ENCODE measurements at regions not wholly inside any gene's neighbourhood (a gene's known extent, or its start where the extent isn't known, plus 50 kb on each side); places are given as distances from the start of the nearest gene placed in this dataset.

DNA sequence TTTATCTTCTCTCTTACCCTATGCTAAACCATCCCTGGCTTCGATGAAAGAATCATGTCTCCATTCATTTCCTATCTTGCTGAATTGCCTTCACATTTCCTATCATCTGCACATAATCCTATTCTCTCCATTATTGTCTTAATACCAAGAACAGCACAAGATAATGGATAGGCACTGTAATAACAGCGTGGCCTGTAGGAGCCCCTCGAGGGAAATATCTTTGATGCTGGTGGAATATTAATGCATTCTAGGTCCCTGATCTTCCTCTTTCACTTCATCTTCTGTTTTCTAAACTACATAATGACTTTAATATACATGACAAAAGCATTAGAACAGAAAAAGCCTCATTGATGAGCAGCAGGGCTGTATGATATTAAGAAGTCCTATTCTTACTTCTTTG lies 720.6 kb downstream of the RWDD3 start:
- ChIA-PET POLR2A (no interaction called here), CTCF (ENCODE audit: unreplicated experiment) (no interaction called here)
- no peaks in the 10 kb centered on the region for H3K9me3 ChIP-seq (ENCODE audit: low read length)
- H3K79me2 ChIP-seq (ENCODE audit: insufficient read depth, low read depth, low read length) = no peaks in the 10 kb centered on the region
- no peak overlapping the region for H2AFZ ChIP-seq (ENCODE audit: low read length)
- H4K20me1 ChIP-seq (ENCODE audit: insufficient read depth, low read length) = no peaks in the 10 kb centered on the region
- no peak overlapping the region for H3K4me2 ChIP-seq (ENCODE audit: low read length)
- no peaks in the 10 kb centered on the region for H3K9me2 ChIP-seq (ENCODE audit: insufficient read depth, low read length)
- TF ChIP-seq EZH2phosphoT487 (IDR thresholded peaks at IDR 0.05; ENCODE audit: borderline replicate concordance, low read depth, low read length) = no peak
- TF ChIP-seq CTCF (conservative IDR thresholded peaks at IDR 0.05; ENCODE audit: low read length) = no peak
- BruUV-seq (replicated peaks) = no TSS peak
- H3K27ac ChIP-seq (ENCODE audit: low read depth, low read length, poor library complexity, severe bottlenecking) = no peak overlapping the region
- no peak for DNase-seq (ENCODE audit: low spot score)
- no peaks in the 10 kb centered on the region for H3K36me3 ChIP-seq (ENCODE audit: insufficient read depth, low read length)
- no peaks in the 10 kb centered on the region for H3K4me1 ChIP-seq (ENCODE audit: insufficient read depth, low read length, poor library complexity, severe bottlenecking)
- intact Hi-C loops (cut with micrococcal nuclease; ENCODE audit: unreplicated experiment) = no loop called here
- no peak overlapping the region for H3K4me3 ChIP-seq (ENCODE audit: low read depth, low read length, poor library complexity, severe bottlenecking)

DNA sequence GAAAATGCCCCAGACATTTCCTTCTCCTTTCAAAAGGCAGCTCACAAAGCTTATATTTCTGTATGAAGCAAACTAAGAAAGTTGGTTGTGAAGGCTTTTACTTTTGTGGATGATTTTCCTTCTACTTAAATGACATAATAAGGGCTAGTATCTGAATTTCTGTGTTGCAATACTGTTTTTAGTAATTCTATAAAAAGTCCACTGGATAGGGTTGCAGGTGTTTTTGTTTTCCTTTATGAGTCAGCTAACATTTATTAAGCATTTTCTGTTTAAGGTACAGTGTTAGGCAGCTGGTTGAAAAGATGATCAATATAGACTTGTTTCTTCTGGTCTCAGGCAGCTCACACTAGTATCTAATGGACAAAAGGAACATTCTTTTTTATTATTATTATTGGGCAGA lies 722.2 kb downstream of the RWDD3 start:
- no peak overlapping the region for H2AFZ ChIP-seq (ENCODE audit: low read length)
- no peaks in the 10 kb centered on the region for H3K79me2 ChIP-seq (ENCODE audit: insufficient read depth, low read depth, low read length)
- H3K27ac ChIP-seq (ENCODE audit: low read depth, low read length, poor library complexity, severe bottlenecking) = no peak overlapping the region
- H4K20me1 ChIP-seq (ENCODE audit: insufficient read depth, low read length) = no peaks in the 10 kb centered on the region
- no peak overlapping the region for H3K4me2 ChIP-seq (ENCODE audit: low read length)
- ChIA-PET POLR2A (no interaction called here), CTCF (ENCODE audit: unreplicated experiment) (no interaction called here)
- H3K36me3 ChIP-seq (ENCODE audit: insufficient read depth, low read length) = no peaks in the 10 kb centered on the region
- TF ChIP-seq EZH2phosphoT487 (IDR thresholded peaks at IDR 0.05; ENCODE audit: borderline replicate concordance, low read depth, low read length) (no peak), CTCF (conservative IDR thresholded peaks at IDR 0.05; ENCODE audit: low read length) (no peak)
- H3K4me1 ChIP-seq (ENCODE audit: insufficient read depth, low read length, poor library complexity, severe bottlenecking) = no peaks in the 10 kb centered on the region
- H3K9me3 ChIP-seq (ENCODE audit: low read length) = no peaks in the 10 kb centered on the region
- H3K9me2 ChIP-seq (ENCODE audit: insufficient read depth, low read length) = no peaks in the 10 kb centered on the region
- BruUV-seq (replicated peaks) = no TSS peak
- H3K4me3 ChIP-seq (ENCODE audit: low read depth, low read length, poor library complexity, severe bottlenecking) = no peak overlapping the region
- intact Hi-C loops (cut with micrococcal nuclease; ENCODE audit: unreplicated experiment) = no loop called here
- DNase-seq (ENCODE audit: low spot score) = no peak

DNA sequence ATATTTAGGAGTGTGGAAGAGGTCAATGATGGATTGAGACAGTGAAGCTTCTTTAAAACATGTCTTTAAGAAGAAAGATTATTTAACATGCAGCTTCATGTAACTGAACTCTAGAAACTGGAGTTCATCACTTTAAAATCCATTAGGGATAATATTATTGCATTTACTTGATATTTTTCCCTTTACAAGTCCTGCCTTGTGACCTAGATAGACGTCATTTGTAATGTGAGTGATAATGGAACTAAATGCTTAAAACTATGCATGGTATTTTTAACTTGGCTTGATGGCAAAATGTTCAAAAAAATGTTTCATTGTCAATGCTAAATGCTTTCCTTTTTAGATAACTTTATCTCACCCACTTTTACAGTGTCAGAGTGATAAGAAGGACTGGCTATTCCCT lies 723.7 kb downstream of the RWDD3 start:
- no TSS peak for BruUV-seq (replicated peaks)
- no peak overlapping the region for H3K4me2 ChIP-seq (ENCODE audit: low read length)
- no peaks in the 10 kb centered on the region for H4K20me1 ChIP-seq (ENCODE audit: insufficient read depth, low read length)
- H3K36me3 ChIP-seq (ENCODE audit: insufficient read depth, low read length) = no peaks in the 10 kb centered on the region
- no peaks in the 10 kb centered on the region for H3K79me2 ChIP-seq (ENCODE audit: insufficient read depth, low read depth, low read length)
- H3K27ac ChIP-seq (ENCODE audit: low read depth, low read length, poor library complexity, severe bottlenecking) = no peak overlapping the region
- intact Hi-C loops (cut with micrococcal nuclease; ENCODE audit: unreplicated experiment) = no loop called here
- H3K4me3 ChIP-seq (ENCODE audit: low read depth, low read length, poor library complexity, severe bottlenecking) = no peak overlapping the region
- no peak for DNase-seq (ENCODE audit: low spot score)
- no peaks in the 10 kb centered on the region for H3K9me2 ChIP-seq (ENCODE audit: insufficient read depth, low read length)
- no peak overlapping the region for H2AFZ ChIP-seq (ENCODE audit: low read length)
- no peak for TF ChIP-seq CTCF (conservative IDR thresholded peaks at IDR 0.05; ENCODE audit: low read length)
- no peak for TF ChIP-seq EZH2phosphoT487 (IDR thresholded peaks at IDR 0.05; ENCODE audit: borderline replicate concordance, low read depth, low read length)
- CTCF ChIA-PET (ENCODE audit: unreplicated experiment) = no interaction called here
- no peaks in the 10 kb centered on the region for H3K9me3 ChIP-seq (ENCODE audit: low read length)
- H3K4me1 ChIP-seq (ENCODE audit: insufficient read depth, low read length, poor library complexity, severe bottlenecking) = no peaks in the 10 kb centered on the region
- POLR2A ChIA-PET = no interaction called here

All from OCI-LY7 (cell line).